ENCODE measurements at regions not wholly inside any gene's neighbourhood (a gene's known extent, or its start where the extent isn't known, plus 50 kb on each side); places are given as distances from the start of the nearest gene placed in this dataset.

DNA sequence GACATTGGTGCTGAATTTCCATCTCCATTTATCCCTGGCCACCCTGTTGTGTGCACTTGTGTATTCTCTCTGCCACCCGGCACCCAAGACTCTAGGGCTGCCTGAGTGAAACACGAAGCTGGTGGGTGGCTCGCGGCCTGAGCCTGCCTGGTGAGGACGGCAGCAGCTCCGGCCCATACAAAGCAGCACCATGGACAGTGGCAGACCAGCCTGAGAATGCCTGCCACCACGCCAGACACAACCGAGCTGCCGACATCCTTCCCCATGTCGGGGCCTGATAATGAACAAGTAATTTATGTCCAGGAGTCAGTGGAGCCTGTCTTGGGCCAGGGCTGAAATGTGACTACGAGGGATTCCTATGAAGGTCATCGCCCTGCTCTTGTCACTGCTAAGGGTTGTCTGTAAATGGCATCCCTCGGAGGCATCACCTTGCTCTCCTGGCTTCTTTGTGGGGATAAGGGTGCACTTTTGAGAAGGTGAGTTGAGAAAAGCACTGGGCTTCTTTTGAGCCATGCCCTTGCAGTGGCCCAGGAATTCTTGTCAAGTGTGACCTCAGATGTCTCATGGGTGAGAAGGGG lies 175.7 kb downstream of the MELK start (continued):
- no peak for TF ChIP-seq SOX13 (IDR thresholded peaks at IDR 0.05)
- peak in 1 of 2 experiments; percentile 46; a peak in 1 of 4 replicates for TF ChIP-seq SOX13 (CRISPR knock-in tag; conservative IDR thresholded peaks at IDR 0.05 in 1 of 2, IDR thresholded peaks at IDR 0.05 in 1 of 2)
- TF ChIP-seq ZNF101 (CRISPR knock-in tag; IDR thresholded peaks at IDR 0.05; ENCODE audit: borderline replicate concordance, low read depth): no peak
- no peak for TF ChIP-seq ZNF446 (CRISPR knock-in tag; IDR thresholded peaks at IDR 0.05)
- TF ChIP-seq RXRA (CRISPR knock-in tag; IDR thresholded peaks at IDR 0.05): no peak
- TF ChIP-seq MYC (CRISPR knock-in tag; IDR thresholded peaks at IDR 0.05; ENCODE audit: borderline replicate concordance): no peak
- no peak for TF ChIP-seq CBX1 (IDR thresholded peaks at IDR 0.05; ENCODE audit: low read depth)
- TF ChIP-seq POLR2G (IDR thresholded peaks at IDR 0.05; ENCODE audit: low read depth, low read length): no peak
- TF ChIP-seq ARNTL (CRISPR knock-in tag; IDR thresholded peaks at IDR 0.05): no peak
- TF ChIP-seq FOXO1 (CRISPR knock-in tag; IDR thresholded peaks at IDR 0.05): 0 out of 2 replicates have a peak, but pooled peaks have one; percentile 20
- no peak for TF ChIP-seq CHD2 (IDR thresholded peaks at IDR 0.05; ENCODE audit: low read depth, low read length)
- TF ChIP-seq RFX3 (CRISPR knock-in tag; IDR thresholded peaks at IDR 0.05): no peak
- TF ChIP-seq ZNF772 (CRISPR knock-in tag; IDR thresholded peaks at IDR 0.05): peak; percentile 61; the same call in 1 of the 2 replicates
- TF ChIP-seq GTF3A (CRISPR knock-in tag; conservative IDR thresholded peaks at IDR 0.05): no peak
- TF ChIP-seq ZNF292 (CRISPR knock-in tag; IDR thresholded peaks at IDR 0.05; ENCODE audit: borderline replicate concordance, low read depth): no peak
- no peak for TF ChIP-seq ZNF234 (CRISPR knock-in tag; conservative IDR thresholded peaks at IDR 0.05)
- TF ChIP-seq, protein P1, sequence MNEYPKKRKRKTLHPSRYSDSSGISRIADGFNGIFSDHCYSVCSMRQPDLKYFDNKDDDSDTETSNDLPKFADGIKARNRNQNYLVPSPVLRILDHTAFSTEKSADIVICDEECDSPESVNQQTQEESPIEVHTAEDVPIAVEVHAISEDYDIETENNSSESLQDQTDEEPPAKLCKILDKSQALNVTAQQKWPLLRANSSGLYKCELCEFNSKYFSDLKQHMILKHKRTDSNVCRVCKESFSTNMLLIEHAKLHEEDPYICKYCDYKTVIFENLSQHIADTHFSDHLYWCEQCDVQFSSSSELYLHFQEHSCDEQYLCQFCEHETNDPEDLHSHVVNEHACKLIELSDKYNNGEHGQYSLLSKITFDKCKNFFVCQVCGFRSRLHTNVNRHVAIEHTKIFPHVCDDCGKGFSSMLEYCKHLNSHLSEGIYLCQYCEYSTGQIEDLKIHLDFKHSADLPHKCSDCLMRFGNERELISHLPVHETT (CRISPR knock-in tag; conservative IDR thresholded peaks at IDR 0.05): no peak
- no peak for TF ChIP-seq PTBP1 (IDR thresholded peaks at IDR 0.05; ENCODE audit: low read depth, low read length, poor library complexity, severe bottlenecking)
- no peak for TF ChIP-seq CREM (IDR thresholded peaks at IDR 0.05)
- no peak for TF ChIP-seq CREM (CRISPR knock-in tag; IDR thresholded peaks at IDR 0.05)
- TF ChIP-seq, protein P2, sequence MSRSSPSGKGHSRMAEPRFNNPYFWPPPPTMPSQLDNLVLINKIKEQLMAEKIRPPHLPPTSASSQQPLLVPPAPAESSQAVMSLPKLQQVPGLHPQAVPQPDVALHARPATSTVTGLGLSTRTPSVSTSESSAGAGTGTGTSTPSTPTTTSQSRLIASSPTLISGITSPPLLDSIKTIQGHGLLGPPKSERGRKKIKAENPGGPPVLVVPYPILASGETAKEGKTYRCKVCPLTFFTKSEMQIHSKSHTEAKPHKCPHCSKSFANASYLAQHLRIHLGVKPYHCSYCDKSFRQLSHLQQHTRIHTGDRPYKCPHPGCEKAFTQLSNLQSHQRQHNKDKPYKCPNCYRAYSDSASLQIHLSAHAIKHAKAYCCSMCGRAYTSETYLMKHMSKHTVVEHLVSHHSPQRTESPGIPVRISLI (CRISPR knock-in tag; IDR thresholded peaks at IDR 0.05; ENCODE audit: borderline replicate concordance): no peak
- no peak for TF ChIP-seq KAT2B (IDR thresholded peaks at IDR 0.05; ENCODE audit: borderline replicate concordance, low read depth, low read length)
- TF ChIP-seq, protein P3, sequence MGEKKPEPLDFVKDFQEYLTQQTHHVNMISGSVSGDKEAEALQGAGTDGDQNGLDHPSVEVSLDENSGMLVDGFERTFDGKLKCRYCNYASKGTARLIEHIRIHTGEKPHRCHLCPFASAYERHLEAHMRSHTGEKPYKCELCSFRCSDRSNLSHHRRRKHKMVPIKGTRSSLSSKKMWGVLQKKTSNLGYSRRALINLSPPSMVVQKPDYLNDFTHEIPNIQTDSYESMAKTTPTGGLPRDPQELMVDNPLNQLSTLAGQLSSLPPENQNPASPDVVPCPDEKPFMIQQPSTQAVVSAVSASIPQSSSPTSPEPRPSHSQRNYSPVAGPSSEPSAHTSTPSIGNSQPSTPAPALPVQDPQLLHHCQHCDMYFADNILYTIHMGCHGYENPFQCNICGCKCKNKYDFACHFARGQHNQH (CRISPR knock-in tag; IDR thresholded peaks at IDR 0.05): no peak; the same call in 1 of the 2 replicates
- TF ChIP-seq, protein P4, sequence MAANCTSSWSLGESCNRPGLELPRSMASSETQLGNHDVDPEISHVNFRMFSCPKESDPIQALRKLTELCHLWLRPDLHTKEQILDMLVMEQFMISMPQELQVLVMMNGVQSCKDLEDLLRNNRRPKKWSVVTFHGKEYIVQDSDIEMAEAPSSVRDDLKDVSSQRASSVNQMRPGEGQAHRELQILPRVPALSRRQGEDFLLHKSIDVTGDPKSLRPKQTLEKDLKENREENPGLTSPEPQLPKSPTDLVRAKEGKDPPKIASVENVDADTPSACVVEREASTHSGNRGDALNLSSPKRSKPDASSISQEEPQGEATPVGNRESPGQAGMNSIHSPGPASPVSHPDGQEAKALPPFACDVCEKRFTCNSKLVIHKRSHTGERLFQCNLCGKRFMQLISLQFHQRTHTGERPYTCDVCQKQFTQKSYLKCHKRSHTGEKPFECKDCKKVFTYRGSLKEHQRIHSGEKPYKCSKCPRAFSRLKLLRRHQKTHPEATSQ (CRISPR knock-in tag; IDR thresholded peaks at IDR 0.05; ENCODE audit: borderline replicate concordance): no peak
- TF ChIP-seq NR2F1 (CRISPR knock-in tag; IDR thresholded peaks at IDR 0.05): no peak
- TF ChIP-seq ARID2 (CRISPR knock-in tag; IDR thresholded peaks at IDR 0.05; ENCODE audit: borderline replicate concordance): no peak
- TF ChIP-seq SALL1 (CRISPR knock-in tag; IDR thresholded peaks at IDR 0.05): peak; percentile 85
- TF ChIP-seq ZIK1 (CRISPR knock-in tag; IDR thresholded peaks at IDR 0.05; ENCODE audit: borderline replicate concordance, low read depth): no peak
